ENCODE measurements at regions not wholly inside any gene's neighbourhood (a gene's known extent, or its start where the extent isn't known, plus 50 kb on each side); places are given as distances from the start of the nearest gene placed in this dataset.

DNA sequence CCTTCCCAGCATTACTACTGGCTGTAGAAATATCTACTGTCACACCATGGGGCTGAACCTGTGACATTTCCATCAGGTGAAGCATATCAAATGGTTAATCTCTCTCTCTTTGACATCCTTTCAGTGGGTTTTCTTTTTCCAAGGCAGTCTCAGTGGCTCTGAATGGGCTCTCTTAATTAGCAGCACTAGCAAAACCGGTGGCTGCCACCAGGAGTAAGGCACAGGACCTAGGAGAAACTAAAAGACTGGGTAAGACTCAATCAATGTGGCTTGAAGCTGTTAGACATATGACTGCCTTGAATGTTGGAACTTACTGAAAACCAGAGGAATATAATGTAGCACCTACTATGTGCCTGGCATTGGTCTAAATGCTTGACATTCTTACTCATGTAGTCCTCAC, 445.0 kb upstream of the KIF2A start:
- TF ChIP-seq, protein P1, sequence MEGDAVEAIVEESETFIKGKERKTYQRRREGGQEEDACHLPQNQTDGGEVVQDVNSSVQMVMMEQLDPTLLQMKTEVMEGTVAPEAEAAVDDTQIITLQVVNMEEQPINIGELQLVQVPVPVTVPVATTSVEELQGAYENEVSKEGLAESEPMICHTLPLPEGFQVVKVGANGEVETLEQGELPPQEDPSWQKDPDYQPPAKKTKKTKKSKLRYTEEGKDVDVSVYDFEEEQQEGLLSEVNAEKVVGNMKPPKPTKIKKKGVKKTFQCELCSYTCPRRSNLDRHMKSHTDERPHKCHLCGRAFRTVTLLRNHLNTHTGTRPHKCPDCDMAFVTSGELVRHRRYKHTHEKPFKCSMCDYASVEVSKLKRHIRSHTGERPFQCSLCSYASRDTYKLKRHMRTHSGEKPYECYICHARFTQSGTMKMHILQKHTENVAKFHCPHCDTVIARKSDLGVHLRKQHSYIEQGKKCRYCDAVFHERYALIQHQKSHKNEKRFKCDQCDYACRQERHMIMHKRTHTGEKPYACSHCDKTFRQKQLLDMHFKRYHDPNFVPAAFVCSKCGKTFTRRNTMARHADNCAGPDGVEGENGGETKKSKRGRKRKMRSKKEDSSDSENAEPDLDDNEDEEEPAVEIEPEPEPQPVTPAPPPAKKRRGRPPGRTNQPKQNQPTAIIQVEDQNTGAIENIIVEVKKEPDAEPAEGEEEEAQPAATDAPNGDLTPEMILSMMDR (IDR thresholded peaks at IDR 0.05), result no peak
- no peak for TF ChIP-seq POLR2A (IDR thresholded peaks at IDR 0.05)
